Neural cell (in vitro differentiated cells): ENCODE measurements at regions not wholly inside any gene's neighbourhood (a gene's known extent, or its start where the extent isn't known, plus 50 kb on each side); places are given as distances from the start of the nearest gene placed in this dataset.

Experiments
- H2AFZ ChIP-seq: fragments of 200-600, 300-800 bp; sonication (generic), shearing (Covaris generic); 2 replicates; pipeline ENCODE4 v1.6.0; 2014; ENCODE audit warnings: low read depth, mild to moderate bottlenecking, antibody characterized with exemption, low read length, moderate library complexity
- H3F3A ChIP-seq: fragments of 200-600 bp; shearing (Covaris generic); 2 replicates; pipeline ENCODE4 v1.6.1; 2016; ENCODE audit warnings: mild to moderate bottlenecking, moderate library complexity, mixed read lengths, antibody characterized with exemption, low read length; ENCODE audit not compliant: insufficient read depth, poor library complexity, severe bottlenecking
- H3K27ac ChIP-seq: fragments of 200-600, 300-800 bp; sonication (generic), shearing (Covaris generic); 2 replicates; pipeline ENCODE4 v1.5.1; 2014; ENCODE audit warnings: mild to moderate bottlenecking, low read length, moderate library complexity
- H3K27me3 ChIP-seq: fragments of 300-800, 200-600 bp; sonication (generic), shearing (Covaris generic); 2 replicates; pipeline ENCODE4 v1.6.0; 2014; ENCODE audit warnings: mild to moderate bottlenecking, low read depth, low read length, moderate library complexity; ENCODE audit not compliant: insufficient read depth
- H3K36me3 ChIP-seq: fragments of 300-800, 200-600 bp; sonication (generic), shearing (Covaris generic); 2 replicates; pipeline ENCODE4 v1.5.1; 2014; ENCODE audit warnings: mild to moderate bottlenecking, antibody characterized with exemption, low read length, moderate library complexity; ENCODE audit not compliant: insufficient read depth
- H3K4me2 ChIP-seq: fragments of 300-800, 200-600 bp; sonication (generic), shearing (Covaris generic); 2 replicates; pipeline ENCODE4 v1.6.0; 2014; ENCODE audit warnings: mild to moderate bottlenecking, low read length
- H3K4me3 ChIP-seq: fragments of 300-800, 200-600 bp; sonication (generic), shearing (Covaris generic); 2 replicates; pipeline ENCODE4 v1.5.1; 2014; ENCODE audit warnings: mild to moderate bottlenecking, low read length, moderate library complexity
- H3K79me2 ChIP-seq: fragments of 200-600 bp; shearing (Covaris generic); replicated peaks from 2 replicates; pipeline ENCODE4 v1.6.0; 2014; ENCODE audit warnings: mild to moderate bottlenecking, low read length, moderate library complexity; ENCODE audit not compliant: insufficient read depth
- H3K9ac ChIP-seq: fragments of 300-800, 200-600 bp; sonication (generic), shearing (Covaris generic); 2 replicates; pipeline ENCODE4 v1.6.1; 2016; ENCODE audit warnings: mild to moderate bottlenecking, low read length, mixed read lengths
- H3K9me2 ChIP-seq: fragments of 200-600 bp; shearing (Covaris generic); 2 replicates; pipeline ENCODE4 v1.6.1; 2016; ENCODE audit warnings: mild to moderate bottlenecking, low read length, mixed read lengths; ENCODE audit not compliant: insufficient read depth
- H3K9me3 ChIP-seq: fragments of 200-600, 300-800 bp; sonication (generic), shearing (Covaris generic); 2 replicates; pipeline ENCODE4 v1.6.1; 2016; ENCODE audit warnings: mild to moderate bottlenecking, mixed run types, low read length, moderate library complexity, mixed read lengths
- H4K20me1 ChIP-seq: fragments of 200-600 bp; shearing (Covaris generic); 2 replicates; pipeline ENCODE4 v1.6.1; 2016; ENCODE audit warnings: mild to moderate bottlenecking, mixed run types; ENCODE audit not compliant: insufficient read depth
- CTCF ChIP-seq: fragments of 450-650 bp; IDR thresholded peaks from 2 replicates; pipeline ENCODE4 v1.5.1; 2014; ENCODE audit warnings: antibody characterized with exemption, mild to moderate bottlenecking, moderate library complexity; ENCODE audit not compliant: poor library complexity, severe bottlenecking
- EP300 ChIP-seq: fragments of 450-650 bp; conservative IDR thresholded peaks from 2 replicates; pipeline ENCODE4 v1.6.1; 2014; ENCODE audit warnings: antibody characterized with exemption, mild to moderate bottlenecking, moderate library complexity; ENCODE audit not compliant: poor library complexity, severe bottlenecking
- EZH2 ChIP-seq: fragments of 200-600, 300-800 bp; shearing (Covaris generic), sonication (generic); IDR thresholded peaks from 2 replicates; pipeline ENCODE4 v1.6.1; 2014; ENCODE audit warnings: antibody characterized with exemption, low read length, borderline replicate concordance, mild to moderate bottlenecking; ENCODE audit not compliant: insufficient read depth, poor library complexity, severe bottlenecking
- MXI1 ChIP-seq: fragments of 450-650 bp; conservative IDR thresholded peaks from 2 replicates; pipeline ENCODE4 v1.6.1; 2014; ENCODE audit warnings: antibody characterized with exemption, mild to moderate bottlenecking; ENCODE audit not compliant: poor library complexity, severe bottlenecking
- POLR2AphosphoS5 ChIP-seq: IDR thresholded peaks from 2 replicates; pipeline ENCODE4 v1.6.1; 2012
- RAD21 ChIP-seq: fragments of 450-650 bp; conservative IDR thresholded peaks from 2 replicates; pipeline ENCODE4 v1.6.1; 2014; ENCODE audit warnings: antibody characterized with exemption, mild to moderate bottlenecking, moderate library complexity
- REST ChIP-seq: IDR thresholded peaks from 2 replicates; pipeline ENCODE4 v1.6.1; 2012; ENCODE audit warnings: borderline replicate concordance
- SMC3 ChIP-seq: fragments of 450-650 bp; conservative IDR thresholded peaks from 2 replicates; pipeline ENCODE4 v1.6.1; 2014; ENCODE audit warnings: antibody characterized with exemption, mild to moderate bottlenecking, moderate library complexity; ENCODE audit not compliant: poor library complexity
- TAF1 ChIP-seq: IDR thresholded peaks from 2 replicates; pipeline ENCODE4 v1.6.1; 2012; ENCODE audit warnings: low read depth

- no peak overlapping the region for H3K4me2 ChIP-seq
- no peaks in the 10 kb centered on the region for H3K9me3 ChIP-seq
- no peaks in the 10 kb centered on the region for H3F3A ChIP-seq
- H4K20me1 ChIP-seq = no peaks in the 10 kb centered on the region
- no peak overlapping the region for H3K4me3 ChIP-seq
- H3K9me2 ChIP-seq = no peaks in the 10 kb centered on the region
- H3K36me3 ChIP-seq = no peaks in the 10 kb centered on the region
- TF ChIP-seq SMC3 = no peak
- TF ChIP-seq POLR2AphosphoS5 = no peak
- TF ChIP-seq EP300 = no peak
- no peak for TF ChIP-seq MXI1
- no peak for TF ChIP-seq REST
- no peak overlapping the region for H2AFZ ChIP-seq
- H3K79me2 ChIP-seq = no peaks in the 10 kb centered on the region
- H3K9ac ChIP-seq = no peak overlapping the region
- H3K27me3 ChIP-seq = no peaks in the 10 kb centered on the region
- no peak overlapping the region for H3K27ac ChIP-seq
These were observed 152.2 kb downstream of the ZNF326 start for GRCh38 chr1:90147093-90147492.

- no peaks in the 10 kb centered on the region for H3K27me3 ChIP-seq
- H3K4me3 ChIP-seq = no peak overlapping the region
- no peaks in the 10 kb centered on the region for H3K36me3 ChIP-seq
These were observed 149.9 kb downstream of the ZNF326 start for GRCh38 chr1:90144820-90145219.

More at GRCh38 chr1:90144820-90145219, 149.9 kb downstream of the ZNF326 start:
- Histone ChIP-seq H4K20me1 (no peaks in the 10 kb centered on the region), H3F3A (no peaks in the 10 kb centered on the region), H3K9me3 (no peaks in the 10 kb centered on the region), H2AFZ (no peak overlapping the region), H3K27ac (no peak overlapping the region), H3K9ac (no peak overlapping the region), H3K79me2 (no peaks in the 10 kb centered on the region), H3K4me2 (no peak overlapping the region), H3K9me2 (no peaks in the 10 kb centered on the region)
- TF ChIP-seq EZH2 (no peak), REST (no peak), SMC3 (no peak), TAF1 (no peak), EP300 (no peak), CTCF (no peak), MXI1 (no peak), RAD21 (no peak), POLR2AphosphoS5 (no peak)
